ENCODE measurements at regions not wholly inside any gene's neighbourhood (a gene's known extent, or its start where the extent isn't known, plus 50 kb on each side); places are given as distances from the start of the nearest gene placed in this dataset.

DNA sequence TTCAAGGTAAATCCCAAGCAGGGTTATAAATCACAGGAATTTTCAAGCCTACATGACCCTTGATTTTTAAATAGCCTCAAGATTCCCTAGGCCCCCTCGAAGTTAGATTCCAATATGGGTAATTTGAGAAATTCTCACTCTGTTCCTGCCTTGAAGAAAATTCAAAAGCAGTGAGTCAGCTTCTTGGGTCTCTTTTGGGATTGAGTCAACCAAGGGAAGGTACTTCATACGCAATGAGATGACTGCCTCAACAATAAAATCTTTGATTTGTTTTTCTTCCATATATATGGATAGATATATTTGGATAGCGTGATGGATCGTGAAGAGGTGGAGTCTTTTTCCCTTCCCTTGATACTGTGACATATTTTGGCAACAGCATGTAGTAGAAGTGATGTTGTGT is 180.4 kb upstream of the ATP2B1 start:
- TF ChIP-seq, protein P1, sequence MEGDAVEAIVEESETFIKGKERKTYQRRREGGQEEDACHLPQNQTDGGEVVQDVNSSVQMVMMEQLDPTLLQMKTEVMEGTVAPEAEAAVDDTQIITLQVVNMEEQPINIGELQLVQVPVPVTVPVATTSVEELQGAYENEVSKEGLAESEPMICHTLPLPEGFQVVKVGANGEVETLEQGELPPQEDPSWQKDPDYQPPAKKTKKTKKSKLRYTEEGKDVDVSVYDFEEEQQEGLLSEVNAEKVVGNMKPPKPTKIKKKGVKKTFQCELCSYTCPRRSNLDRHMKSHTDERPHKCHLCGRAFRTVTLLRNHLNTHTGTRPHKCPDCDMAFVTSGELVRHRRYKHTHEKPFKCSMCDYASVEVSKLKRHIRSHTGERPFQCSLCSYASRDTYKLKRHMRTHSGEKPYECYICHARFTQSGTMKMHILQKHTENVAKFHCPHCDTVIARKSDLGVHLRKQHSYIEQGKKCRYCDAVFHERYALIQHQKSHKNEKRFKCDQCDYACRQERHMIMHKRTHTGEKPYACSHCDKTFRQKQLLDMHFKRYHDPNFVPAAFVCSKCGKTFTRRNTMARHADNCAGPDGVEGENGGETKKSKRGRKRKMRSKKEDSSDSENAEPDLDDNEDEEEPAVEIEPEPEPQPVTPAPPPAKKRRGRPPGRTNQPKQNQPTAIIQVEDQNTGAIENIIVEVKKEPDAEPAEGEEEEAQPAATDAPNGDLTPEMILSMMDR (IDR thresholded peaks at IDR 0.05), result no peak
- no peak for TF ChIP-seq POLR2A (IDR thresholded peaks at IDR 0.05)

All from stomach (tissue), 4 donors.